Non-pigmented ciliary epithelial cell (primary cell): ENCODE measurements at regions not wholly inside any gene's neighbourhood (a gene's known extent, or its start where the extent isn't known, plus 50 kb on each side); places are given as distances from the start of the nearest gene placed in this dataset.
"Not testable (repeated sequence)": the region's sequence is repeated elsewhere in the genome, so short reads cannot be mapped to it uniquely, and the experiment has no call there.

ENCODE experiments used
- DNase-seq: peaks from one replicate; pipeline ENCODE4 v3.0.0-alpha.2; 2010; ENCODE audit warnings: low read depth

DNA sequence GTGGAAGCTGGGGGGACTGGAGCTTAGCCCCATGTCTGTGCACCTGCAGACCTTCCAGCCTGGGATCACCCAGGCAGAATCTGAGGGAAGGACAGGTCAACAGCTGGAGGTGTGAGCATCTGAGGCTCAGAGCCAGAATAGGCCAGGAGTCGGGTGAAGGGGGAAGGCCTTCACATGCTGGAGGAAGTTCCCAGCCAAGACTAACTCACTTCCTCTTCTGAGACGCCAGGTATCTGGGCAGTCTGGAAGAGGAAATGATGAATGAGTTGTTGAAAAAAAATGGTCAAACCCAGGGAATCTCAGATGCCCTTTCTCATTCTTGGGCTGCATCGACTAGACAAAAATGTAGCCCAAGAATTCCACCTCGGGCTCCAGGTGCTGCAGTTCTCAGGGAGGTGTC, 73.6 kb upstream of the TIAM2 start:
- DNase-seq, result no peak

DNA sequence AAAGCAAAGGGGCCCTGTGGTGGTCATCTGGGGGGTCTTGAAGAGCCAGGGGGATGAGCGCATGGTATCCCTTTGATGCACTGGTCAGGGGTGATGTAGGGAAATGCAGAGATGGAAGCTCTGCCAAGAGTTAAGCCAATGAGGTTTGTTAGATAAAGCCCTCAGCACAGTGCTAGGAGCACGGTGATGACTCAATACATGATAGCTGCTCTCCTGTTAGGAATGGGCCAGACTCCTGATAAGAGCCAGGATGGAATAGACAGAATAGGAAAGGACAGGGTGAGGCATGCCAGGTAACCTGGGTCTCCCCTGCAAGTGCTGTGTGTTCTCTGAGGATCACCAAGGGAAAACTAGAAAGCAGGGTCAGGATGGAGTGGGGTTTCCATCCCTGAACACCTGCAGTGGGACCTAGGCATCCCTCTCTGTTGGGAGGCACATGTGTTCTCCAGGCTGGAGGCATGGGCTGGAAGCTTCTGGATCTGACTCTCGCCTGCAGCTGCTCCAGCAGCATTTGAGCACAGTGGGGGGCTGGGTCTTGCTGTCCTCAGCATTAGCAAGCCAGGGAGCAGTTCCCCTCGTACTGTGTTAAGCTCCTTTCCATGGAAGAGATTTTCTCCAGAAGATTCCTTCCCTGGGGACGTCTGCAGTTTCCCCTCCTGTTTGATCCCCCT, 71.8 kb upstream of the TIAM2 start:
- no peak for DNase-seq

- DNase-seq, result no peak
Measured at GRCh38 chr6:154925130-154925529, 70.0 kb upstream of the TIAM2 start.

DNA sequence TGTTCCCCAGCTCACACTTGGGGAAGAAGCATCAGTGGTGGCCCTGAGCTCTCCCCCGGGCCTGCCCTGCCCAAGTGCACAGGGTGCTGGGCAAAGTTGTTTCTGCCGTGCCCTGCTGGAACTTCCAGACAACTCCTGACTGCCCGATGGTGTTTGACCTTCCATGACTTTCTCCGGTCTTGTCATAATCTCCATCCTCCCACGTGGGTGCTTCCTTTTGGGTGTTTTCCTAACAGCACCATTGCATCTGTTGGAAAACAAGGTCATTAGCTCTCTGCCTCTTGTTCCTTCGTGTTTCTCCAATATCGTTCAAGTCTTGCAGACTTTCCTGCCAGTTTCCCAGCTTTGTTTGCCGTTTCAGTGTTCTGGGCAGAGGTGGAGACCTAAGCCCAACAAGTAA, 68.7 kb upstream of the TIAM2 start:
- DNase-seq, result no peak

- DNase-seq, result no peak
Measured at GRCh38 chr6:154928325-154928922, 66.7 kb upstream of the TIAM2 start.

GRCh38 chr6:154930451-154930851, 64.7 kb upstream of the TIAM2 start:
- no peak for DNase-seq

GRCh38 chr6:154931711-154932424, 63.2 kb upstream of the TIAM2 start:
- DNase-seq, result no peak

GRCh38 chr6:154932515-154933027, 62.5 kb upstream of the TIAM2 start:
- DNase-seq, result peak; percentile 65

- no peak for DNase-seq
Measured at GRCh38 chr6:154933181-154933827, 61.8 kb upstream of the TIAM2 start.

- no peak for DNase-seq
Measured at GRCh38 chr6:154937306-154938220, 57.6 kb upstream of the TIAM2 start.

GRCh38 chr6:154938221-154938580, 56.9 kb upstream of the TIAM2 start:
- DNase-seq, result no peak

DNA sequence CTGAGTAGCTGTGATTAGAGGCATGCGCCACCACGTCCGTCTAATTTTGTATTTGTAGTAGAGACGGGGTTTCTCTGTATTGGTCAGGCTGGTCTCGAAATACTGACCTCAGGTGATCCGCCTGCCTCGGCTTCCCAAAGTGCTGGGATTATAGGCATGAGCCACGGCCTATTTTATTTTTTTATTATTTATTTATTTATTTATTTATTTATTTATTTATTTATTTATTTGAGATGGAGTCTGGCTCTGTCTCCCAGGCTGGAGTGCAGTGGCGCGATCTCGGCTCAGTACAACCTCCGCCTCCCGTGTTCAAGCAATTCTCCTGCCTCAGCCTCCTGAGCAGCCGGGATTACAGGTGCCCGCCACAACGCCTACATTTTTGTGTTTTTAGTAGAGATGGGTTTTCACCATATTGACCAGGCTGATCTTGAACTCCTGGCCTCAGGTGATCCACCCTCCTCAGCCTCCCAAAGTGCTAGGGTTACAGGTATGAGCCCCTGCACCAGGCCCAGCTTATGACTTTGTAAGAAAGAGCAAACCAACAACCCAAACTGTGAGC, 56.3 kb upstream of the TIAM2 start:
- not testable (repeated sequence) for DNase-seq

GRCh38 chr6:154942770-154943169, 52.3 kb upstream of the TIAM2 start:
- no peak for DNase-seq

- DNase-seq, result no peak
Measured at GRCh38 chr6:154945271-154945890, 49.7 kb upstream of the TIAM2 start.
